GM23338 (cell line): ENCODE measurements at regions not wholly inside any gene's neighbourhood (a gene's known extent, or its start where the extent isn't known, plus 50 kb on each side); places are given as distances from the start of the nearest gene placed in this dataset.

Experiments used
- CTCF ChIP-seq, 2 experiments: fragments of 200-600 bp in 1 of 2; sonication (generic) in 1 of 2; conservative IDR thresholded peaks; 2 replicates each; pipeline versions ENCODE4 v1.5.1 to v1.6.1; 2016 to 2017; ENCODE audit warnings: antibody characterized with exemption in 2 of 2, low read depth in 2 of 2, mild to moderate bottlenecking in 2 of 2, moderate library complexity in 1 of 2
- EZH2 ChIP-seq: fragments of 200-600 bp; sonication (generic); IDR thresholded peaks from one replicate; pipeline ENCODE4 v1.8.0; 2017; ENCODE audit warnings: antibody characterized with exemption, mild to moderate bottlenecking, low read depth; ENCODE audit not compliant: unreplicated experiment
- EZH2phosphoT487 ChIP-seq: fragments of 200-600 bp; sonication (generic); IDR thresholded peaks from one replicate; pipeline ENCODE4 v1.8.1; 2018; ENCODE audit warnings: antibody characterized with exemption; ENCODE audit not compliant: unreplicated experiment
- POLR2AphosphoS5 ChIP-seq: IDR thresholded peaks from 2 replicates; pipeline ENCODE4 v1.6.1; 2016; ENCODE audit warnings: antibody characterized with exemption, low read depth
- REST ChIP-seq: IDR thresholded peaks from one replicate; pipeline ENCODE4 v1.6.1; 2018; ENCODE audit warnings: antibody characterized with exemption; ENCODE audit not compliant: unreplicated experiment
- STAT1 ChIP-seq: IDR thresholded peaks from one replicate; pipeline ENCODE4 v1.6.1; 2016; ENCODE audit warnings: antibody characterized with exemption; ENCODE audit not compliant: unreplicated experiment
- ZNF114 ChIP-seq: fragments of 250-450 bp; sonication (Bioruptor Pico); IDR thresholded peaks from 2 replicates; pipeline ENCODE4 v1.5.0; 2020; ENCODE audit warnings: mild to moderate bottlenecking, moderate library complexity

- TF ChIP-seq EZH2phosphoT487, result no peak
- no peak for TF ChIP-seq STAT1
- no peak for TF ChIP-seq POLR2AphosphoS5
- TF ChIP-seq CTCF (conservative IDR thresholded peaks at IDR 0.05; ENCODE audit: low read depth in 2 of 2), result no peak
- no peak for TF ChIP-seq EZH2
- TF ChIP-seq REST, result no peak
- TF ChIP-seq ZNF114 (CRISPR knock-in tag), result no peak
These were observed 278.7 kb upstream of the NEBL start for GRCh38 chr10:21175797-21176196.
